ENCODE measurements at regions not wholly inside any gene's neighbourhood (a gene's known extent, or its start where the extent isn't known, plus 50 kb on each side); places are given as distances from the start of the nearest gene placed in this dataset.

DNA sequence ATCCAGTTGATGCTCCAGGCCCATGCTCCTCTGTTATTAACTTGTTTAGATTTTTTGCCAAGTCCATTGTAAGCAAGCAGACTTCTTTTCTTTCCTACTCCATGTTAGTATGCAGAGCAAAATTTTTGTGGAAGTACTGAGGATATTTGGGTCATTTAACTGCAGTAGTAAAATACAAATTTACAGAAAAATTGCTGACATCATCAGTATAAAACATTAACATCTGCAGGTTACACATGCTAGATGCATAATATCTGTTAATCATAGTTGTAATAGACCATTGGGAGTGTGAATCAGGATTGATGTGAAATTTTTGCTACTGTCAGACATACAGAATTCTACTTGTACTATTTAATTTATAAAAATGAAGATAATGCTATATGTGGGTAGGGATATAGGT is 454.1 kb upstream of the CXorf51B start:
- H3K9ac ChIP-seq (replicated peaks in 1 of 4; ENCODE audit: extremely low read depth in 1 of 4, low read depth in 3 of 4, low read length in 3 of 4) = no peak overlapping the region
- no peak overlapping the region for H3K56ac ChIP-seq (replicated peaks; ENCODE audit: insufficient read length, low read depth, low read length)
- no peak overlapping the region for H3K27ac ChIP-seq (ENCODE audit: low read depth, low read length)
- H3K79me2 ChIP-seq (ENCODE audit: control insufficient read depth in 1 of 2, insufficient read depth in 2 of 2, low read length in 2 of 2) = no peaks in the 10 kb centered on the region
- no peaks in the 10 kb centered on the region; a peak in 1 of 4 replicates for H3K9me3 ChIP-seq (ENCODE audit: insufficient read depth in 2 of 2, low read depth in 1 of 2, low read length in 1 of 2)
- H3K36me3 ChIP-seq (ENCODE audit: control insufficient read depth in 2 of 4, insufficient read depth in 4 of 4, low read length in 3 of 4) = no peaks in the 10 kb centered on the region
- H3K4me3 ChIP-seq (ENCODE audit: extremely low read depth in 1 of 4, insufficient read depth in 2 of 4, low read depth in 3 of 4, low read length in 4 of 4) = no peak overlapping the region
- H2AK5ac ChIP-seq (ENCODE audit: low read depth, low read length) = no peak overlapping the region
- no peak overlapping the region for H3K14ac ChIP-seq (ENCODE audit: insufficient read length)
- no peak overlapping the region for H3K4me2 ChIP-seq (ENCODE audit: insufficient read depth in 1 of 2, low read depth in 2 of 2, low read length in 2 of 2)
- H4K5ac ChIP-seq (ENCODE audit: insufficient read length, low read depth, low read length) = no peak overlapping the region
- FAIRE-seq (no peak), DNase-seq (ENCODE audit: low read depth in 1 of 2, low spot score in 2 of 2) (no peak)
- H2AFZ ChIP-seq (ENCODE audit: low read length) = no peak overlapping the region
- ChIA-PET POLR2A (ENCODE audit: partially characterized antibody) (no interaction called here), CTCF (ENCODE audit: partially characterized antibody) (no interaction called here)
- no peaks in the 10 kb centered on the region for H3K4me1 ChIP-seq (replicated peaks in 1 of 4; ENCODE audit: control insufficient read depth in 3 of 4, insufficient read depth in 4 of 4, low read length in 3 of 4)
- TF ChIP-seq MAFK (IDR thresholded peaks at IDR 0.05; ENCODE audit: low read depth, low read length) = peak; percentile 68; the same call in 1 of the 2 replicates
- TF ChIP-seq EGR1 (IDR thresholded peaks at IDR 0.05; ENCODE audit: borderline replicate concordance, low read depth, low read length) = no peak
- no peak for TF ChIP-seq POLR2AphosphoS5 (IDR thresholded peaks at IDR 0.05; ENCODE audit: low read depth, low read length)
- no peak for TF ChIP-seq TBP (IDR thresholded peaks at IDR 0.05; ENCODE audit: low read depth, low read length)
- TF ChIP-seq SP1 (IDR thresholded peaks at IDR 0.05; ENCODE audit: low read depth, low read length) = no peak
- TF ChIP-seq RNF2 (IDR thresholded peaks at IDR 0.05; ENCODE audit: borderline replicate concordance, low read depth, low read length, missing control alignments, poor library complexity, severe bottlenecking) = no peak
- no peak for TF ChIP-seq POLR2A (IDR thresholded peaks at IDR 0.05; ENCODE audit: control extremely low read depth in 1 of 2, low read depth in 2 of 2, low read length in 2 of 2)
- no peaks in the 10 kb centered on the region for H4K20me1 ChIP-seq (replicated peaks in 1 of 2; ENCODE audit: control insufficient read depth in 1 of 2, insufficient read depth in 2 of 2, low read length in 2 of 2)
- no peak overlapping the region for H4K91ac ChIP-seq (replicated peaks; ENCODE audit: insufficient read length, low read length)
- no peak overlapping the region for H3K18ac ChIP-seq (ENCODE audit: extremely low read depth, low read length)
- H3K23me2 ChIP-seq (ENCODE audit: low read depth, low read length) = no peaks in the 10 kb centered on the region
- H3K79me1 ChIP-seq (ENCODE audit: low read depth, low read length) = no peaks in the 10 kb centered on the region
- no peak overlapping the region for H2BK5ac ChIP-seq (ENCODE audit: low read depth, low read length)
- no peak overlapping the region for H2BK20ac ChIP-seq (ENCODE audit: low read length)
- H3K23ac ChIP-seq (ENCODE audit: insufficient read length) = no peak overlapping the region
- H2BK12ac ChIP-seq (ENCODE audit: low read depth, low read length) = no peak overlapping the region
- no peak overlapping the region for H2BK15ac ChIP-seq (ENCODE audit: low read length)
- H3K4ac ChIP-seq (replicated peaks; ENCODE audit: insufficient read length, low read depth, low read length) = no peak overlapping the region
- no peak overlapping the region for H2BK120ac ChIP-seq (replicated peaks; ENCODE audit: low read depth, low read length)
- no peak overlapping the region for H4K8ac ChIP-seq (ENCODE audit: extremely low read depth, insufficient read depth, low read length)
- H3K27me3 ChIP-seq (replicated peaks in 1 of 4; ENCODE audit: control insufficient read depth in 3 of 4, extremely low read depth in 1 of 4, insufficient read depth in 3 of 4, low read length in 3 of 4) = no peaks in the 10 kb centered on the region

All from H1 (cell line).